T-helper 1 cell treated with Interleukin-12 subunit alpha and Interleukin-12 subunit beta and Interleukin-4 antibody, amounts not matched to agents 30 ng/mL and 1 ng/mL, for 36 hours (primary cell): ENCODE measurements at regions not wholly inside any gene's neighbourhood (a gene's known extent, or its start where the extent isn't known, plus 50 kb on each side); places are given as distances from the start of the nearest gene placed in this dataset.
"Not testable (repeated sequence)": the region's sequence is repeated elsewhere in the genome, so short reads cannot be mapped to it uniquely, and the experiment has no call there.

Source experiments
- intact Hi-C: fragments of 100-400 bp; cut with micrococcal nuclease; formaldehyde crosslinking; loops from one replicate; pipeline ENCODE4 v1.15.1; 2024

DNA sequence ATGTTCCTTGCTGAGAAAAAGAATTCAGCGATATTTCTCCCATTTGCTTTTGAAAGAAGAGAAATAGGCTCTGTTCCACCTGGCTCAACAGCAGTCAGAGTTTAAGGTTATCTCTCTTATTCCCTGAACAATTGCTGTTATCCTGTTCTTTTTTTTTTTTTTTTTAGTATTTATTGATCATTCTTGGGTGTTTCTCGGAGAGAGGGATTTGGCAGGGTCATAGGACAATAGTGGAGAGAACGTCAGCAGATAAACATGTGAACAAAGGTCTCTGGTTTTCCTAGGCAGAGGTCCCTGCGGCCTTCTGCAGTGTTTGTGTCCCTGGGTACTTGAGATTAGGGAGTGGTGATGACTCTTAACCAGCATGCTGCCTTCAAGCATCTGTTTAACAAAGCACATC lies 77.5 kb upstream of the DST start:
- intact Hi-C loops = not testable (repeated sequence)

DNA sequence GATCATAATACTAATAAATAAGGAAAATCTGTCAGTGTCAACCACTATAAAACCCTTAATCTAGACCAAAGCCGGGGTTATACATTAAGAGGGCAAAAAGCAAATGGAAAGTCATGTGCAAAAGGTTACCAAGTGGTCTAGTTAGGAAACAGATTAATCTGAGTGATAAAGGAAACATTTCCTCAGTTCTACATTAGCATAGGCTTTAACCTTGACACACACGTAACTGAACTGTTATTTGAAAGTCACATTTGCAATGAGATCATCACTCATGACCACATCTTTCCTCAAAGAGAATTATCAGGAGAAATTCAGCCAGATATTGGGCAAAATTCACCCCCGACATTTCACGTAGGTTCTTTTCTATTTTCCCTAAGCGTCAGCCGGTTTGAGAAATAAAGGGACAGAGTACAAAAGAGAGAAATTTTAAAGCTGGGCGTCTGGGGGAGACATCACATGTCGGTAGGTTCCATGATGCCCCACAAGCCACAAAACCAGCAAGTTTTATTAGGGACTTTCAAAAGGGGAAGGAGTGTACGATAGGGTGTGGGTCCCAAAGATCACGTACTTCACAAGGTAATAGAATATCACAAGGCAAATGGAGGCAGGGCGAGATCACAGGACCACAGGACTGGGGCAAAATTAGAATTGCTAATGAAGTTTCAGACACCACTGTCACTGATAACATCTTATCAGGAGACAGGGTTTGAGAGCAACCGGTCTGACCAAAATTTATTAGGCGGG lies 76.8 kb upstream of the DST start:
- intact Hi-C loops = not testable (repeated sequence)

DNA sequence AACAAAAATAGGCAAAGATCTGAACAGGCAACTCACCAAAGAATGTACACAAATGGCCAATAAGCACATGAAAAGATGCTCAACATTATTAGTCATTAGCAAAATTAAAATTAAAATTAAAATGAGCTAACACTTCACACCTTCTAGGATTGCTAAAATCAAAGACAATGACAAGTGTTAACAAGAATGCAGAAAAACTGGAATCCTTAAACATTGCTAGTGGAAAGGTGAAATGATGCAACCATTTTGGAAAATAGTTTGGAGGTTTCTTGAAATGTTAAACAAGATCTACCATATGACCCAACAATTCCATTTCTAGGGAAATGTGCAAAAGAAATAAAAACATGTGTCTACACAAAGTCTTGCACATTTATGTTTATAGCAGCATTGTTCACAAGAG lies 75.5 kb upstream of the DST start:
- intact Hi-C loops = no loop called here

DNA sequence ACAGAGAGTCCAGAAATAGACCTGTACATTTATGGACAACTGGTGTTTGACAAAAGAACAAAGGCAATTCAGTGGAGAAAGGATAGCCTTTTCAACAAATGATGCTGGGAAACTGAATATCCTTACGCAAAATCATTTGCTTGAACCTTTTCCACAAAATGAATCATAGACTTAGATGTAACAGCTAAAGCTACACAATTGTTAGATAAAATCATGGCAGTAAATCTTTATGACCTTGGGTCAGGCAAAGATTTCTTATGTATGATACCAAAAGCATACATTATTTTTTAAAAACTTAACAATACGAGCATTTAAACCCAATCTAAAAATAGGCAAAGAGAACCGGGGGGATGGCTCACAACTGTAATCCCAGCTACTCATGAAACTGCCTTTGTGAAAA lies 73.5 kb upstream of the DST start:
- intact Hi-C loops = no loop called here

DNA sequence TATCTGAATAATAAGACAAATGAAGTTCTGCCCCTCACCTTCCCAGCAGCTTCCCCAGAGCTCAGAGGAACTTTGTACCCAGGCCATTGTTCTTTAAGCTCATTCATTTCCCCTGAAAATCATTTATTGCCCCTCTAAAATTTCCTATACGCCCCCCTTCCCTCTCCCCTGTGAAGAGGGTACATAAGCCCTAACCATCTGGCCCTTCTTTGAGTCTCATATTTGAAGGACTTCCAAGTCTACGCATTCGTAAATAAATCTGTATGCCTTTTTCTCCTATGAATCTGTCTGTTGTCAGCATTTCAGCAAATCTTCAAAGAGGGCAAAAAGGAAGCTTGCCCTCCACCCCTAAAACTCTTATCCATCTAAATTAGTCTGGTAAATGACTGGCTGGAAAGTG lies 73.1 kb upstream of the DST start:
- intact Hi-C loops = no loop called here

DNA sequence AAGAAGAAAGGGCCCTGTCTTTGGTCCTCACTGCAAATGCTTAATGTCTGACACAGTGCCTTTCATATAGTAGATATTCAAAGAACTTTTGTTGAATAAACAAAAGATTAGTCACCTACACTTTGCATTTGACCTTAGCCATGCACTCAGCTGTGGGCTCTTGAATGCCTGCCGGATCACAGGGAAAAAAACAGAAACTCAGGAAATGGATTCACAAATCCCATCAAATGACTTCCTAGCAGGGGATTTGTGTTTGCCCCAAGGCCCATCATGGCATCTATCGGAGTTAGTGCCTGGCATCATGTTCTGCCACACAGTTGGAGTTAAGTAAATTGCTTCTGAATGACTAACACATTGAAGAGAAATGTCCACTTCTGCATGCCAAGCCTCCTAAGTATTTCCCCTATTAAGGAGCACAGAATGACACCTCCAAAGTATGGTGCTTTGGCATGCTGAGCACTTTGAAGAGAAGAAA lies 72.3 kb upstream of the DST start:
- intact Hi-C loops = no loop called here

DNA sequence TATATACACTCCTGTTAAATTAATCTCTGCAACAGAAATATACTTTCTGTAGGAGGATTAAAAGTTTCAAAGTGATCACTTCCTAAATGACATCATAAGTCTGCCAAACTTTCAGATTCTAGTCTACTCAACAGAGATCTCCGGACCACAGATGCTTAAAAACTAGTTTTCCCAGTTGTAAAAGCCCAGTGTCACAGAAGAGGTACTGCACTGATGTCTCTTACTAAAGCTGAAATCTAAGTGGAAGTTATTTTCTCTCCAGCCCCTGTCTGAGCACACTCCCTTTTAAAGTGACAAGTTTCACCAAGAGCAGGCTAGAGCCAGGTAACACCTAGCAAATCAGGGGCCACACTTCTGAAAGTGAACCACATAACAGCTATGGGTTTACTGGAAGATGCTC lies 71.6 kb upstream of the DST start:
- intact Hi-C loops = no loop called here

DNA sequence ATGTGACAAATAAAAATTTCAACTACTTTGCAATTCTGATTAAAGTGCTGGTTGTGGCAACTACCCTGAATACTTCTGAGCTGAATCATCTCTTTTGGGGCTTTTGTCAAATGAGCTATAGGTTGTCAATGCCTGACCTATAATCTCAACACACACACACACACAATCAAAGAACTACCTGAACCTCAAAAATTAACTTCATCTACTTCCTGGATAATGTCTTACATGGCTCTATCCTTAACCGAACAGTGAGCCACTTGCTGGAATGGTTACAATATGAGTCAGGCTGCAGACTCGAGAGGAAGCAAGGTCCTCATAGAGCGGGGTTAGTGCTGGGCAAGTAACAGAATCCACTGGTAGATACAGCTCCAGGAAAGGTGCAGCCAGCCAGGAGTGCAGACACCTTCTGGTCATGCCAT lies 70.6 kb upstream of the DST start:
- intact Hi-C loops = no loop called here

DNA sequence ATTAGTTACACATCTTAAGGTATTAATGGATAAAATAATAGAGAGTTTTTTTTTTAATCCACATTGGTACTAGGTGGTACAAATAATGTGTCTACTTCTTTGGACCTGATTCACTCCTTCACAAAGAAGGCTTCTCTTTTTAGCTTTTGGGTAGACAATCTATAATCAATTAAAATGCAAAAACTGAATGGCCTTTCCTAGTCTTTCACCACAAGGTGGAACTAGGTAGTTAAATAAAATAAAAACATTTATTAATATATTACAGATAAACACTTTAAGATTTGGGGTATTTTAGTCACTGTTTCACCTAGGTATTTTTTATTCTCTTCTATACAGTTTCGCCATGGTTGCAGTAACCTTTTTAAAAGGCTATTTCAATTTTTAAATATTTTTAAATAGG lies 68.3 kb upstream of the DST start:
- intact Hi-C loops = no loop called here

DNA sequence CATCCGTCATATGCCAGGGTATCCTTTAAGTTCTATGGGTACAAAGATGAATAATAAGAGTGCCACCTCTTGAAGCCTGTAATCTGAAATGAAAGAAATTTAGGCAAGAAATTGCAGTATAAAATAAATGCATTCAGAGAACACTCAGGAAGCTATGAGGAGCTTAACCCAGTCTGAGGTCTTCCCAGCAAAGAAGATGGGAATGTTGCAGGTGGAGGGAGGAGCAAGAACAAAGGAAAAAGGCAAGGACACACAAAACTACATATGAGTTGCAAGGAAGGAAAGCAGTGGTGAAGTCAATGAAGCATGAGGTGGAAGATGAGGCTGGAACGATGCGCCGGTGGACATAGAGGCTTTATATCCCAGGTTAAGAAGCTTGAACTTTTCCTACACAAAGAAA lies 67.0 kb upstream of the DST start:
- intact Hi-C loops = loop anchor here (1.0 to 5.0 kb wide), 5 partner anchors 142 to 607 kb away; partner anchors contain the start of gene BEND6

DNA sequence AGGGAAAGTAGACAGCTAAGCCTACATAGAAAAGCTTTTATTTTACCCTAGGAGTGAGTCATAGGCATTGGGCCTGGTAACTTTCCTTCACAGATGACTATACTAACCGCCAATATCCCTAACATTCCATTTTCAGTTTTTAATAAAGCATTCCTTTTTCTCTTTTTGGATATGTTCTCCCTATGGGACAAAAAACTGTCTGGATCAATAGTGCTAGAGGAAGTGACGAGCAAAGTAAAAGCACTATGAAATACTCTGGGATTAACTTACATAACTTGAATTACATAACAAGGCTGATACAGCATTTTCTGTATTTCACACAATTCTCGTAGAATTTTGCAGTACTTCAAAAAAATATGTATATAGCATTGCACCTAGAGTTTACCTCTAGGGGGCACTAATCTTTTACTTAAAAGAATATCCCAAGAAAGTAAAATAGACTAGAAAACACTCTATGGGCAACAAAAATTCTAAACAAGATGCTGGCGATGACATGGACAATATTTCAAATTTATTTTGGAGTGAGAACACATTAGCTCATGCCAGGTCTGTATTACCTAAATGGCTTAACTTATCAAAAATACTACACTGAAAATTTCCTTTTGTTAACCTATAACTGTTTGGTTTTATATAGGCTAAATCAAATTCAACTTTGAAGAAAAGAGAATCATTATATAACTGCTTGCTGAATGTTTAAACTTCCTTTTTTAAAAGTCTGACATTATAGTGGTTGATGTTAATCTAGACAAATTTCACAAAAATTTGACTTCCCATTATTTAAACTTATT lies 66.3 kb upstream of the DST start:
- intact Hi-C loops = loop anchor here (1.0 to 5.0 kb wide), 5 partner anchors 142 to 607 kb away; partner anchors contain the start of gene BEND6

DNA sequence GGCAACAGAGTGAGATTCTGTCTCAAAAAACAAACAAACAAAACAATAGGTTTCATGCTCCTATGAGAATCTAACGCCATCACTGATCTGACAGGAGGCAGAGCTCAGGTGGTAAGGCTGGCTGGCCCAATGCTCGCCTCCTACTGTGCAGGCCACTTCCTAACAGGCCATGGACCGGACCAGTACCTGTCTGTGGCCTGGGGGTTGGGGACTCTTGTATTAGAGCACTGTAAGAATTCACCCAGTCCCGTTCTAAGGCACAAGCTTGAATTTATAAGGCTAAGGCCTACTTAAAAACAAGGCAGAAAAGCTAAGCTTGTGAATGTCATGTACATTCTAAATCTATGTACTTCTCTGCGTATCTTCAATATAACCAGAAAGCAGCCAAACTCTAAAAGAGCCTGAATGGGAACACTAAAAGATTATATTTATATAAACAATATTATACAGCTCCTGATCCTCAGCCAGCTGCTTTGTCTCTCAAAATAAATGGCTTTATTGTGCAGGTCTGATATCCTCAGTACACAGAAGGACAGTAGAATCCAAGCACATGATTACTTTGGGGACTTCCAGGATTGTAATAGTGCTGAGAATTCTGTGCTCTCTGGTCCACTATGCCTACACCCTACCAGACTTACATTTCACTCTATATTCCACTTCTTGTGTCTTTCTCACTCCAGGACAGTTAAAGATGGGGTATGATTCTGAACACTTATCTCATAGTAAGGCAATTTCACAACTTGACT lies 64.5 kb upstream of the DST start:
- intact Hi-C loops = loop anchor here (5.0 kb wide), 2 partner anchors 195 to 250 kb away; partner anchors contain the start of gene BEND6

DNA sequence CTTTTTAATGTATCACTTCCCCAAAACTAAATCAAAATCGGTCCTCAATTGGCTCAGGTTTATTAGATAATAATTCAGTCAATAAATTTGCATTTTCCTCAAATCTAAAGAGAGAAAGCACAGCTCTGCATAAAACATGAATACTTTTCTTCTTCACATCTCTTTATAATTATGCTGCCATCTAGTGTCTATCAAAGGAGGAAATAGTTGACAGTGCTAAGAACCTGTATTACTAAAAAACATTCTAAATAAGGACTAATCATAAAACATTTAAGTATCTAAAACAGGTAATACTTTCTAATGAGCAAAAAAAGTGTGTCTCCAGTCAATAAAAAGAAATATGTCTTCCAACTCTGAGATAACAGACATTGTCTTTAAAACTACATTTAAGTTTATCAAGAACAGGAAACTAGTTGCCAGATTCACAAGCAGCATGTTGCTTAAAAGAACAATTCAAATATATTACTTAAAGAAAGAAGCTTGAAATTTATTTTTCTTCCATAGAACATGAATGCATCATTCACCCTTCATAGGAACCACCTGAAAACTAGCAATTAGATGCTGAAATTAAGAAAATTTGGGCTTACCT lies 56.5 kb upstream of the DST start:
- intact Hi-C loops = loop anchor here (1.0 kb wide), 3 partner anchors 62 to 340 kb away; no protein-coding TSS in a partner anchor

DNA sequence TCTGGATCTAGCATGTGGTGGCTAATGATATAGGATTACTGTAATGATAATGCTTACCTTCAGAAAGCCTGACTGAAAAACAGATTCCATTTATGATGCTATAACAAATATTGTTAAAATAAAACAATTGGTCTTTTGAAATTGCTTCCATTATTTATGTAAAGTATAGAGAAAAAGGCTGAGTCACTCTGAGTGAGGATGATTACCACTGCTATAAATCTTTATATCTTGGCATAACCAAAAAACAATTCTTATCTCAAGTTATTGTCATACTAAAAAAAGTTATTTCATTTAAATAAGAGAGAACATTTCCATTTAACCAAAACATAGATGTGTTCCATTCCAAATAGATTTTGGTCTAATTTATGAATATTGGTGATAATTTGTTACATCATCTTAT lies 53.0 kb upstream of the DST start:
- intact Hi-C loops = no loop called here

DNA sequence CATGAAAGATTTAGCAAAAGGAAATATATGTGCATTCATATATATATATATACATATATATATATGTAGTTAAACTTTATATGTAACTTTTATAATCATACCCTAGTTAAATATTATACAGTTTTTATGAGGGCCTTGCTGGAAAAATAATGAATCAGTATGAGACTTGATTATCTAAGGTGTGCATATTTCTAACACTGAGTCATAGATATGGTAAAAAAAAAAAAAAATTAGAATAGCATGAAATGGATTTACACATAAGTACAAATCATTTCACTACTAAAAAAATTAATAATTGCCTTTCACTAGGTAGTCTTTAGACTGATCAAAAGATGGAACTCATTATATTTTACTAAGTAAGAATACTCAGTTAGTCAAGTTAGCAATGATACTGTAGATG lies 51.3 kb upstream of the DST start:
- intact Hi-C loops = no loop called here

DNA sequence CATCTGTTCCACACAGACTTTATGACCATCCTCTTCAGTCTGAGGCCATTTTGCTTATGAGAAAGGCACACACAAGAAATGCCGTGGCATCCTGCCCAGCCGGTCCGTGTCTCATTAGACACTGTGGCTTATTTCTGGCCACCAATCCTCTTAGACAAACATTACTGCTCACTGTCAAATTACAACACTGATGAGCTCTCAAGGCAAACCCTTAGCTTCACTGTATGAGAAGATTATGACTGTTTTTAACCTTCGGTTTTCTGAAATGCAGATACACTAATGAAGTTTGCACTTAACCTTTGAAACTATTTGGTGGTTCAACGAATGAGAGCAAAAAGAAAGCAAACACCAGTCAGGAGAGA lies 50.5 kb upstream of the DST start:
- intact Hi-C loops = no loop called here

DNA sequence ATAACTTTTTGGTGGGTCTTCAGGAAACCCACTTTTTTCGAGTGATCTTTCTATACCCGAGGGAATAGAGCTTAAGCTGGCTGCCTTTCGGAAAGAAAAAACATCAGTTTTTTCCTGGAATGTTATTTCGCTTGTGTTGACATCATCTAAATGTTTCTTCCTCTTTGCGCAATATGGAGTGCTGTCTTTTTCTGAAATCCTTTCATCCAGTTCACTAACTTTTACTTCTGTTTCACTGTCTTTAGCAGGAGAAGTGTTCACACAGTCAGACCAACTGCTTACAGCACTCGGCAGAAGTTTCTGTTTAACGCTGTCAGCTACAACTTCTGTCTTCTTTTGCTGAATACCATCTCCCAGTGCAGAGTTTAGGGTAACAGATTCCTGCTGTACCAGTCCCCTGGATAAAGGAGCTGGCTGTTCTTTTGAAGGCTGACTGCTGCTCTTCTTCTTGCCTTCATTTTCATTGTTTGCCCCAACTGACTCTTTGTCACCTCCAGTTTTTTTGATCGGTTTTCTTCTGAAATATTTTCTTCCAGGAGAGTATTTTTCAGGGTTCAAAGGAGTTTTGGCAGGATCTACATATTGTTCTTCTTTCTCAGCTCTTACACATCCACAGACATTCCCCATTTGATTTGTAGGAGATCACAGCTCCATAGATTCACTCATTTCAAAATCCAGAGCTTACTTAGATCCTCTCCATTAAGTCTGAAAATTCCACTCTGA lies 50.0 kb upstream of the DST start:
- intact Hi-C loops = no loop called here
